GM18861 (cell line): ENCODE measurements at regions not wholly inside any gene's neighbourhood (a gene's known extent, or its start where the extent isn't known, plus 50 kb on each side); places are given as distances from the start of the nearest gene placed in this dataset.
"Not testable (repeated sequence)": the region's sequence is repeated elsewhere in the genome, so short reads cannot be mapped to it uniquely, and the experiment has no call there.

ENCODE experiments used
- ATAC-seq: cut with Tn5 transposase; IDR thresholded peaks from one replicate; pipeline ENCODE4 v1.9.1; 2021; ENCODE audit not compliant: unreplicated experiment

GRCh38 chr5:90338712-90339372, 70.7 kb downstream of the CETN3 start:
- ATAC-seq, result peak; percentile 97

GRCh38 chr5:90337449-90338052, 72.0 kb downstream of the CETN3 start:
- no peak for ATAC-seq

GRCh38 chr5:90336752-90337151, 72.8 kb downstream of the CETN3 start:
- no peak for ATAC-seq

- ATAC-seq, result no peak
Measured at GRCh38 chr5:90334741-90335140, 74.8 kb downstream of the CETN3 start.

GRCh38 chr5:90329911-90330310, 79.6 kb downstream of the CETN3 start:
- ATAC-seq, result no peak

- ATAC-seq, result no peak
Measured at GRCh38 chr5:90326995-90327394, 82.6 kb downstream of the CETN3 start.

GRCh38 chr5:90325093-90325492, 84.5 kb downstream of the CETN3 start:
- ATAC-seq, result no peak

GRCh38 chr5:90320348-90320747, 89.2 kb downstream of the CETN3 start:
- ATAC-seq, result not testable (repeated sequence)

- no peak for ATAC-seq
Measured at GRCh38 chr5:90312027-90312426, 97.5 kb downstream of the CETN3 start.

- no peak for ATAC-seq
Measured at GRCh38 chr5:90311401-90311800, 98.2 kb downstream of the CETN3 start.

GRCh38 chr5:90308787-90309585, 100.6 kb downstream of the CETN3 start:
- ATAC-seq, result no peak

- ATAC-seq, result no peak
Measured at GRCh38 chr5:90307782-90308181, 101.8 kb downstream of the CETN3 start.

GRCh38 chr5:90307322-90307721, 102.2 kb downstream of the CETN3 start:
- no peak for ATAC-seq

GRCh38 chr5:90306613-90307012, 102.9 kb downstream of the CETN3 start:
- no peak for ATAC-seq

GRCh38 chr5:90305041-90305720, 104.4 kb downstream of the CETN3 start:
- ATAC-seq, result no peak

GRCh38 chr5:90301248-90301647, 108.3 kb downstream of the CETN3 start:
- no peak for ATAC-seq

GRCh38 chr5:90297045-90297764, 112.4 kb downstream of the CETN3 start:
- ATAC-seq, result no peak

- no peak for ATAC-seq
Measured at GRCh38 chr5:90294604-90295003, 115.0 kb downstream of the CETN3 start.

- no peak for ATAC-seq
Measured at GRCh38 chr5:90293931-90294330, 115.6 kb downstream of the CETN3 start.

GRCh38 chr5:90290648-90291047, 118.9 kb downstream of the CETN3 start:
- ATAC-seq, result no peak

GRCh38 chr5:90289837-90290236, 119.7 kb downstream of the CETN3 start:
- no peak for ATAC-seq
